Mesenchymal stem cell (in vitro differentiated cells and primary cell): ENCODE measurements at regions not wholly inside any gene's neighbourhood (a gene's known extent, or its start where the extent isn't known, plus 50 kb on each side); places are given as distances from the start of the nearest gene placed in this dataset.

Experiments used
- DNase-seq: peaks from one replicate; pipeline ENCODE4 v3.0.0-alpha.2; 2013
- H2AFZ ChIP-seq: one replicate; pipeline ENCODE4 v1.6.1; 2013; ENCODE audit warnings: low read depth, mild to moderate bottlenecking, control low read depth, inconsistent platforms, low read length, moderate library complexity
- H2AK5ac ChIP-seq: 2 replicates; pipeline ENCODE4 v1.6.1; 2013; ENCODE audit warnings: low read length, moderate library complexity, mild to moderate bottlenecking, inconsistent platforms; ENCODE audit not compliant: severe bottlenecking
- H2BK120ac ChIP-seq: one replicate; pipeline ENCODE4 v1.6.1; 2013; ENCODE audit warnings: low read depth, mild to moderate bottlenecking, inconsistent platforms, low read length, moderate library complexity
- H2BK12ac ChIP-seq, 2 experiments: one replicate each; pipeline ENCODE4 v1.6.1; 2013; ENCODE audit warnings: inconsistent platforms in 2 of 2, low read length in 2 of 2, mild to moderate bottlenecking in 2 of 2, moderate library complexity in 2 of 2, control low read depth in 1 of 2
- H2BK15ac ChIP-seq: one replicate; pipeline ENCODE4 v1.6.1; 2013; ENCODE audit warnings: mild to moderate bottlenecking, low read depth, inconsistent platforms; ENCODE audit not compliant: poor library complexity, severe bottlenecking
- H2BK5ac ChIP-seq: 2 replicates; pipeline ENCODE4 v1.6.1; 2013; ENCODE audit warnings: low read depth, mild to moderate bottlenecking, low read length, control low read depth, inconsistent platforms; ENCODE audit not compliant: poor library complexity, severe bottlenecking
- H3K14ac ChIP-seq, 2 experiments: one replicate each; pipeline ENCODE4 v1.6.1; 2013; ENCODE audit warnings: inconsistent platforms in 2 of 2, low read length in 2 of 2, control low read depth in 1 of 2, mild to moderate bottlenecking in 1 of 2, moderate library complexity in 1 of 2
- H3K18ac ChIP-seq, 2 experiments: one replicate each; pipeline ENCODE4 v1.6.1; 2013; ENCODE audit warnings: inconsistent platforms in 2 of 2, low read length in 2 of 2, control low read depth in 1 of 2, low read depth in 1 of 2, mild to moderate bottlenecking in 1 of 2
- H3K23ac ChIP-seq, 2 experiments: one replicate each; pipeline ENCODE4 v1.6.1; 2013; ENCODE audit warnings: inconsistent platforms in 2 of 2, low read length in 2 of 2, mild to moderate bottlenecking in 2 of 2, moderate library complexity in 2 of 2, control low read depth in 1 of 2
- H3K27ac ChIP-seq: 2 replicates; pipeline ENCODE4 v1.5.1; 2013; ENCODE audit warnings: mild to moderate bottlenecking, moderate library complexity, low read length, control low read depth, inconsistent platforms; ENCODE audit not compliant: poor library complexity, severe bottlenecking
- H3K27me3 ChIP-seq, 2 experiments: 2 replicates each; pipeline versions ENCODE4 v1.6.1 to v1.7.0; 2013; ENCODE audit warnings: low read length in 2 of 2, mild to moderate bottlenecking in 2 of 2, moderate library complexity in 2 of 2, control low read depth in 1 of 2, inconsistent platforms in 1 of 2; ENCODE audit not compliant: control insufficient read depth in 1 of 2, insufficient read depth in 1 of 2
- H3K36me3 ChIP-seq, 2 experiments: 2 replicates each; pipeline versions ENCODE4 v1.6.1 to v1.7.0; 2013; ENCODE audit warnings: low read length in 2 of 2, control low read depth in 1 of 2, inconsistent platforms in 1 of 2, low read depth in 1 of 2, mild to moderate bottlenecking in 1 of 2; ENCODE audit not compliant: insufficient read depth in 2 of 2, control insufficient read depth in 1 of 2
- H3K4ac ChIP-seq, 2 experiments: one replicate each; pipeline ENCODE4 v1.6.1; 2013; ENCODE audit warnings: inconsistent platforms in 2 of 2, low read length in 2 of 2, mild to moderate bottlenecking in 2 of 2, moderate library complexity in 2 of 2, control low read depth in 1 of 2, low read depth in 1 of 2
- H3K4me1 ChIP-seq: 2 replicates; pipeline ENCODE4 v1.6.1; 2013; ENCODE audit warnings: low read depth, low read length, control low read depth; ENCODE audit not compliant: control insufficient read depth, insufficient read depth
- H3K4me2 ChIP-seq: 2 replicates; pipeline ENCODE4 v1.6.1; 2013; ENCODE audit warnings: low read length, mild to moderate bottlenecking, inconsistent platforms; ENCODE audit not compliant: poor library complexity, severe bottlenecking
- H3K4me3 ChIP-seq, 2 experiments: 2 replicates each; pipeline versions ENCODE4 v1.5.1 to v1.7.0; 2013; ENCODE audit warnings: low read length in 2 of 2, mild to moderate bottlenecking in 2 of 2, control low read depth in 1 of 2, low read depth in 1 of 2; ENCODE audit not compliant: insufficient read depth in 1 of 2
- H3K79me1 ChIP-seq: replicated peaks from 2 replicates; pipeline ENCODE4 v1.6.1; 2013; ENCODE audit warnings: mild to moderate bottlenecking, control low read depth, low read length, inconsistent platforms; ENCODE audit not compliant: poor library complexity, severe bottlenecking
- H3K9ac ChIP-seq: 2 replicates; pipeline ENCODE4 v1.7.0; 2013; ENCODE audit warnings: mild to moderate bottlenecking, low read length, moderate library complexity
- H3K9me3 ChIP-seq: 2 replicates; pipeline ENCODE4 v1.7.0; 2013; ENCODE audit warnings: mild to moderate bottlenecking, low read length; ENCODE audit not compliant: control insufficient read depth
- H4K8ac ChIP-seq: one replicate; pipeline ENCODE4 v1.6.1; 2013; ENCODE audit warnings: inconsistent platforms, mild to moderate bottlenecking, low read length, moderate library complexity
- H4K91ac ChIP-seq: one replicate; pipeline ENCODE4 v1.6.1; 2013; ENCODE audit warnings: mild to moderate bottlenecking, low read length, inconsistent platforms
- WGBS: methylation state at CpG from one replicate; pipeline ENCODE4 v1.1.7; 2013; ENCODE audit warnings: mixed read lengths; 5-methylcytosine and 5-hydroxymethylcytosine counted together

- no peak overlapping the region for H3K14ac ChIP-seq
- no peak overlapping the region for H3K4me2 ChIP-seq
- no peak overlapping the region for H4K8ac ChIP-seq
- H3K36me3 ChIP-seq, result no peaks in the 10 kb centered on the region
- H4K91ac ChIP-seq, result no peak overlapping the region
- no peak overlapping the region for H3K4me3 ChIP-seq
- H3K23ac ChIP-seq, result no peak overlapping the region
- H3K27me3 ChIP-seq, result no peaks in the 10 kb centered on the region
- no peaks in the 10 kb centered on the region for H3K4me1 ChIP-seq
- no peak overlapping the region for H3K4ac ChIP-seq
- no peak overlapping the region for H3K9ac ChIP-seq
- no peak overlapping the region for H2BK15ac ChIP-seq
- no peak for DNase-seq
- 100% methylated on average over 4 of the region's 7 CpGs for WGBS
- no peaks in the 10 kb centered on the region for H3K9me3 ChIP-seq
- no peak overlapping the region for H3K18ac ChIP-seq
- no peak overlapping the region for H2AK5ac ChIP-seq
- no peak overlapping the region for H2BK12ac ChIP-seq
- H2BK120ac ChIP-seq, result no peak overlapping the region
- no peak overlapping the region for H3K27ac ChIP-seq
- no peak overlapping the region for H2AFZ ChIP-seq
- H3K79me1 ChIP-seq, result no peaks in the 10 kb centered on the region
- H2BK5ac ChIP-seq, result no peak overlapping the region
Observed at GRCh38 chr4:174438711-174439110, 83.6 kb downstream of the HPGD start.

- H4K8ac ChIP-seq, result no peak overlapping the region
- no peak overlapping the region for H3K18ac ChIP-seq
- no peaks in the 10 kb centered on the region for H3K36me3 ChIP-seq
- no peak overlapping the region for H2BK12ac ChIP-seq
- no peak overlapping the region for H3K4me3 ChIP-seq
- H3K79me1 ChIP-seq, result no peaks in the 10 kb centered on the region
- no peak overlapping the region for H3K4me2 ChIP-seq
- H2BK15ac ChIP-seq, result no peak overlapping the region
- no peak overlapping the region for H3K9ac ChIP-seq
- 33% methylated on average over 1 of the region's 1 CpG for WGBS
- H3K4me1 ChIP-seq, result no peaks in the 10 kb centered on the region
- no peak overlapping the region for H2AFZ ChIP-seq
- no peak overlapping the region for H3K14ac ChIP-seq
- peak; percentile 59 for DNase-seq
- no peak overlapping the region for H2AK5ac ChIP-seq
- no peak overlapping the region for H3K4ac ChIP-seq
- H3K27me3 ChIP-seq, result no peaks in the 10 kb centered on the region
- H3K9me3 ChIP-seq, result no peaks in the 10 kb centered on the region
- no peak overlapping the region for H2BK5ac ChIP-seq
- no peak overlapping the region for H2BK120ac ChIP-seq
- H3K23ac ChIP-seq, result no peak overlapping the region
- H4K91ac ChIP-seq, result no peak overlapping the region
- peak overlapping the region; percentile 74 for H3K27ac ChIP-seq
Observed at GRCh38 chr4:174437749-174438148, 84.5 kb downstream of the HPGD start.

GRCh38 chr4:174437324-174437723 is 85.0 kb downstream of the HPGD start:
- no peak overlapping the region for H2AK5ac ChIP-seq
- no peak overlapping the region for H3K18ac ChIP-seq
- H4K91ac ChIP-seq, result no peak overlapping the region
- H2BK120ac ChIP-seq, result no peak overlapping the region
- WGBS, result 4% methylated on average over 2 of the region's 2 CpGs
- no peak overlapping the region for H3K9ac ChIP-seq
- H2AFZ ChIP-seq, result no peak overlapping the region
- H3K27me3 ChIP-seq, result no peaks in the 10 kb centered on the region
- no peaks in the 10 kb centered on the region for H3K79me1 ChIP-seq
- no peaks in the 10 kb centered on the region for H3K4me1 ChIP-seq
- H3K4me2 ChIP-seq, result no peak overlapping the region
- peak; percentile 86 for DNase-seq
- no peak overlapping the region for H3K4ac ChIP-seq
- H3K27ac ChIP-seq, result peak overlapping the region; percentile 74
- no peak overlapping the region for H2BK12ac ChIP-seq
- H2BK15ac ChIP-seq, result no peak overlapping the region
- H2BK5ac ChIP-seq, result no peak overlapping the region
- H3K36me3 ChIP-seq, result no peaks in the 10 kb centered on the region
- no peaks in the 10 kb centered on the region for H3K9me3 ChIP-seq
- no peak overlapping the region for H3K23ac ChIP-seq
- H3K4me3 ChIP-seq, result no peak overlapping the region
- H4K8ac ChIP-seq, result no peak overlapping the region
- no peak overlapping the region for H3K14ac ChIP-seq

GRCh38 chr4:174436377-174436776 is 85.9 kb downstream of the HPGD start:
- no peak for DNase-seq
- Histone ChIP-seq H3K9me3 (no peaks in the 10 kb centered on the region), H3K79me1 (no peaks in the 10 kb centered on the region)

More at GRCh38 chr4:174436377-174436776, 85.9 kb downstream of the HPGD start:
- Histone ChIP-seq H2BK120ac (no peak overlapping the region), H3K27me3 (no peaks in the 10 kb centered on the region), H3K9ac (no peak overlapping the region), H4K8ac (no peak overlapping the region), H3K4me1 (no peaks in the 10 kb centered on the region), H3K23ac (no peak overlapping the region), H3K14ac (no peak overlapping the region), H3K18ac (no peak overlapping the region), H3K4me3 (no peak overlapping the region), H2AK5ac (no peak overlapping the region), H3K27ac (no peak overlapping the region), H2BK5ac (no peak overlapping the region), H3K36me3 (no peaks in the 10 kb centered on the region), H3K4me2 (no peak overlapping the region), H2AFZ (no peak overlapping the region), H3K4ac (no peak overlapping the region), H4K91ac (no peak overlapping the region), H2BK12ac (no peak overlapping the region), H2BK15ac (no peak overlapping the region)
- WGBS, result 100% methylated on average over 1 of the region's 1 CpG
